Neural progenitor cell (in vitro differentiated cells): ENCODE measurements at regions not wholly inside any gene's neighbourhood (a gene's known extent, or its start where the extent isn't known, plus 50 kb on each side); places are given as distances from the start of the nearest gene placed in this dataset.

Experiments used
- EZH2 ChIP-seq: fragments of 200-600 bp; sonication (generic); IDR thresholded peaks from 2 replicates; pipeline ENCODE4 v1.6.1; 2017; ENCODE audit warnings: antibody characterized with exemption, mild to moderate bottlenecking, moderate library complexity
- TF ChIP-seq, protein P1 (sequence below): fragments of 200-600 bp; sonication (generic); IDR thresholded peaks from 2 replicates; pipeline ENCODE4 v1.5.1; 2017; ENCODE audit warnings: antibody characterized with exemption, mild to moderate bottlenecking

- TF ChIP-seq, protein P1, sequence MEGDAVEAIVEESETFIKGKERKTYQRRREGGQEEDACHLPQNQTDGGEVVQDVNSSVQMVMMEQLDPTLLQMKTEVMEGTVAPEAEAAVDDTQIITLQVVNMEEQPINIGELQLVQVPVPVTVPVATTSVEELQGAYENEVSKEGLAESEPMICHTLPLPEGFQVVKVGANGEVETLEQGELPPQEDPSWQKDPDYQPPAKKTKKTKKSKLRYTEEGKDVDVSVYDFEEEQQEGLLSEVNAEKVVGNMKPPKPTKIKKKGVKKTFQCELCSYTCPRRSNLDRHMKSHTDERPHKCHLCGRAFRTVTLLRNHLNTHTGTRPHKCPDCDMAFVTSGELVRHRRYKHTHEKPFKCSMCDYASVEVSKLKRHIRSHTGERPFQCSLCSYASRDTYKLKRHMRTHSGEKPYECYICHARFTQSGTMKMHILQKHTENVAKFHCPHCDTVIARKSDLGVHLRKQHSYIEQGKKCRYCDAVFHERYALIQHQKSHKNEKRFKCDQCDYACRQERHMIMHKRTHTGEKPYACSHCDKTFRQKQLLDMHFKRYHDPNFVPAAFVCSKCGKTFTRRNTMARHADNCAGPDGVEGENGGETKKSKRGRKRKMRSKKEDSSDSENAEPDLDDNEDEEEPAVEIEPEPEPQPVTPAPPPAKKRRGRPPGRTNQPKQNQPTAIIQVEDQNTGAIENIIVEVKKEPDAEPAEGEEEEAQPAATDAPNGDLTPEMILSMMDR: no peak
- no peak for TF ChIP-seq EZH2
Observed at GRCh38 chr2:65952966-65953761, 481.8 kb upstream of the MEIS1 start.
